ENCODE measurements at regions not wholly inside any gene's neighbourhood (a gene's known extent, or its start where the extent isn't known, plus 50 kb on each side); places are given as distances from the start of the nearest gene placed in this dataset.

DNA sequence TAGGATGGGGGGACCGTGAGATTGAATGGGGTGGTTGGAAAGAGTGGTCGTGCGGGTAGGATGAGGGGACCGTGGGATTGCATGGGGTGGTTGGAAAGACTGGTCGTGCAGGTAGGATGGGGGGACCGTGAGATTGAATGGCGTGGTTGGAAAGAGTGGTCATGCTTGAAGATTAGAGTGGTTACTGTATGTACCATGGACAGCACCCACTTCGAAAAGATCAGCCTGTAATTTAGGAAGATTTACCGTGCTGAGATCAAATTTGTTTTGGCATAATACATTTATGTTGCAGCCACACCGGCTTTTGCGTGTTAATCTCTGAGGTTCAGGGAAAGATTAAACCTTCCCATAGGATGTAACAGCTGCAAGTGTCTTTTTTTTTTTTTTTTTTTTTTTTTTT is 495.2 kb upstream of the ADARB2 start:
- Histone ChIP-seq H3K4me1 (ENCODE audit: insufficient read depth, low read length, poor library complexity, severe bottlenecking) (no peaks in the 10 kb centered on the region), H3K79me2 (ENCODE audit: insufficient read depth, low read depth, low read length) (no peaks in the 10 kb centered on the region), H3K36me3 (ENCODE audit: insufficient read depth, low read length) (no peaks in the 10 kb centered on the region), H3K4me2 (ENCODE audit: low read length) (no peak overlapping the region), H4K20me1 (ENCODE audit: insufficient read depth, low read length) (no peaks in the 10 kb centered on the region), H3K4me3 (ENCODE audit: low read depth, low read length, poor library complexity, severe bottlenecking) (no peak overlapping the region), H3K27ac (ENCODE audit: low read depth, low read length, poor library complexity, severe bottlenecking) (no peak overlapping the region), H2AFZ (ENCODE audit: low read length) (no peak overlapping the region), H3K9me2 (ENCODE audit: insufficient read depth, low read length) (no peaks in the 10 kb centered on the region), H3K9me3 (ENCODE audit: low read length) (no peaks in the 10 kb centered on the region)
- no peak for DNase-seq (ENCODE audit: low spot score)
- no TSS peak for BruUV-seq (replicated peaks)
- CTCF ChIA-PET (ENCODE audit: unreplicated experiment), result no interaction called here
- TF ChIP-seq, protein P1, sequence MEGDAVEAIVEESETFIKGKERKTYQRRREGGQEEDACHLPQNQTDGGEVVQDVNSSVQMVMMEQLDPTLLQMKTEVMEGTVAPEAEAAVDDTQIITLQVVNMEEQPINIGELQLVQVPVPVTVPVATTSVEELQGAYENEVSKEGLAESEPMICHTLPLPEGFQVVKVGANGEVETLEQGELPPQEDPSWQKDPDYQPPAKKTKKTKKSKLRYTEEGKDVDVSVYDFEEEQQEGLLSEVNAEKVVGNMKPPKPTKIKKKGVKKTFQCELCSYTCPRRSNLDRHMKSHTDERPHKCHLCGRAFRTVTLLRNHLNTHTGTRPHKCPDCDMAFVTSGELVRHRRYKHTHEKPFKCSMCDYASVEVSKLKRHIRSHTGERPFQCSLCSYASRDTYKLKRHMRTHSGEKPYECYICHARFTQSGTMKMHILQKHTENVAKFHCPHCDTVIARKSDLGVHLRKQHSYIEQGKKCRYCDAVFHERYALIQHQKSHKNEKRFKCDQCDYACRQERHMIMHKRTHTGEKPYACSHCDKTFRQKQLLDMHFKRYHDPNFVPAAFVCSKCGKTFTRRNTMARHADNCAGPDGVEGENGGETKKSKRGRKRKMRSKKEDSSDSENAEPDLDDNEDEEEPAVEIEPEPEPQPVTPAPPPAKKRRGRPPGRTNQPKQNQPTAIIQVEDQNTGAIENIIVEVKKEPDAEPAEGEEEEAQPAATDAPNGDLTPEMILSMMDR (conservative IDR thresholded peaks at IDR 0.05; ENCODE audit: low read length), result no peak
- intact Hi-C loops (cut with micrococcal nuclease; ENCODE audit: unreplicated experiment), result no loop called here
- POLR2A ChIA-PET, result no interaction called here

- TF ChIP-seq, protein P1 (conservative IDR thresholded peaks at IDR 0.05; ENCODE audit: low read length), result no peak
- TF ChIP-seq EZH2phosphoT487 (IDR thresholded peaks at IDR 0.05; ENCODE audit: borderline replicate concordance, low read depth, low read length), result no peak
- POLR2A ChIA-PET, result no interaction called here
- no TSS peak for BruUV-seq (replicated peaks)
- no peaks in the 10 kb centered on the region for H3K36me3 ChIP-seq (ENCODE audit: insufficient read depth, low read length)
- H2AFZ ChIP-seq (ENCODE audit: low read length), result no peak overlapping the region
- no peak overlapping the region for H3K27ac ChIP-seq (ENCODE audit: low read depth, low read length, poor library complexity, severe bottlenecking)
- DNase-seq (ENCODE audit: low spot score), result no peak
- no peak overlapping the region for H3K4me3 ChIP-seq (ENCODE audit: low read depth, low read length, poor library complexity, severe bottlenecking)
- H3K79me2 ChIP-seq (ENCODE audit: insufficient read depth, low read depth, low read length), result no peaks in the 10 kb centered on the region
- CTCF ChIA-PET (ENCODE audit: unreplicated experiment), result no interaction called here
- H3K9me3 ChIP-seq (ENCODE audit: low read length), result no peaks in the 10 kb centered on the region
- intact Hi-C loops (cut with micrococcal nuclease; ENCODE audit: unreplicated experiment), result no loop called here
- H3K4me1 ChIP-seq (ENCODE audit: insufficient read depth, low read length, poor library complexity, severe bottlenecking), result no peaks in the 10 kb centered on the region
- no peaks in the 10 kb centered on the region for H3K9me2 ChIP-seq (ENCODE audit: insufficient read depth, low read length)
- H4K20me1 ChIP-seq (ENCODE audit: insufficient read depth, low read length), result no peaks in the 10 kb centered on the region
- H3K4me2 ChIP-seq (ENCODE audit: low read length), result no peak overlapping the region
Measured at GRCh38 chr10:2230478-2230877, 493.2 kb upstream of the ADARB2 start.

DNA sequence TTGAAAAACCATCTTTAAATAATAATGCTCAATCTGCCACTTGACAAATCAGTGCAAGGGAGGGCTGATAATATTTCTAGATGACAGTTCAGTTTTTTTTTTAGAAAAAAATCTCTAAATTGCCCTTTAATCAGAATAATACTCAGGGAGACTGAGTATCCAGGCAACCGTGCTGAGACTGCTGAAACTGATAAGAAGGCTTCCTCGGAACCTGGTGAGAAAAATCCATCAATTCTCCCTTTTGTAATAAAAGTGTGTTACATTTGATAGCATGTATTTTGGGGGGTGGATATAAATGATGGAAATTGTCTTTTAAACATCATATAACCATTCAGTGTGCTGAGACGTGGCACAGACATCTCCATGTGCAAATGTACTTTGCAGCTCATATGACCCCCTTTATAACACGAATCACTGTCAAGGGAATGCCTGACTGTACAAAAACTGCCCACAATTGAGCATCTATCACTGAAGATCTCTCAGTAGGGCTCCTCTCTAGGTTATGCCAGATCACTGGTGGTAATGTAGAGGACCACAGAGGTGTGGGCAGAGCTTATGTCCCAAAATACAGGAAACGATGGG is 491.1 kb upstream of the ADARB2 start:
- no peak for DNase-seq (ENCODE audit: low spot score)
- TF ChIP-seq EZH2phosphoT487 (IDR thresholded peaks at IDR 0.05; ENCODE audit: borderline replicate concordance, low read depth, low read length), result no peak
- TF ChIP-seq, protein P1 (conservative IDR thresholded peaks at IDR 0.05; ENCODE audit: low read length), result no peak
- intact Hi-C loops (cut with micrococcal nuclease; ENCODE audit: unreplicated experiment), result no loop called here
- Histone ChIP-seq H3K9me3 (ENCODE audit: low read length) (no peaks in the 10 kb centered on the region), H3K4me1 (ENCODE audit: insufficient read depth, low read length, poor library complexity, severe bottlenecking) (no peaks in the 10 kb centered on the region), H2AFZ (ENCODE audit: low read length) (no peak overlapping the region), H3K4me2 (ENCODE audit: low read length) (no peak overlapping the region), H4K20me1 (ENCODE audit: insufficient read depth, low read length) (no peaks in the 10 kb centered on the region), H3K27ac (ENCODE audit: low read depth, low read length, poor library complexity, severe bottlenecking) (no peak overlapping the region), H3K79me2 (ENCODE audit: insufficient read depth, low read depth, low read length) (no peaks in the 10 kb centered on the region), H3K4me3 (ENCODE audit: low read depth, low read length, poor library complexity, severe bottlenecking) (no peak overlapping the region), H3K36me3 (ENCODE audit: insufficient read depth, low read length) (no peaks in the 10 kb centered on the region), H3K9me2 (ENCODE audit: insufficient read depth, low read length) (no peaks in the 10 kb centered on the region)
- BruUV-seq (replicated peaks), result no TSS peak
- CTCF ChIA-PET (ENCODE audit: unreplicated experiment), result no interaction called here
- POLR2A ChIA-PET, result no interaction called here
